Thyroid gland (tissue), 4 donors: ENCODE measurements at regions not wholly inside any gene's neighbourhood (a gene's known extent, or its start where the extent isn't known, plus 50 kb on each side); places are given as distances from the start of the nearest gene placed in this dataset.

ENCODE experiments used
- POLR2A ChIP-seq, 2 donors: fragments of 450-650 bp; IDR thresholded peaks; one replicate each; pipeline ENCODE4 v1.6.1; 2017; ENCODE audit warnings: antibody characterized with exemption in 2 of 2, mild to moderate bottlenecking in 2 of 2, moderate library complexity in 1 of 2
- TF ChIP-seq, protein P1 (sequence below), 6 experiments: fragments of 200-600 bp in 3 of 6; fragments of 450-650 bp in 3 of 6; sonication (generic) in 3 of 6; IDR thresholded peaks; one replicate each; pipeline ENCODE4 v1.5.1; 2016 to 2019; ENCODE audit warnings: antibody characterized with exemption in 6 of 6, mild to moderate bottlenecking in 2 of 6, inconsistent platforms in 1 of 6, moderate library complexity in 1 of 6

DNA sequence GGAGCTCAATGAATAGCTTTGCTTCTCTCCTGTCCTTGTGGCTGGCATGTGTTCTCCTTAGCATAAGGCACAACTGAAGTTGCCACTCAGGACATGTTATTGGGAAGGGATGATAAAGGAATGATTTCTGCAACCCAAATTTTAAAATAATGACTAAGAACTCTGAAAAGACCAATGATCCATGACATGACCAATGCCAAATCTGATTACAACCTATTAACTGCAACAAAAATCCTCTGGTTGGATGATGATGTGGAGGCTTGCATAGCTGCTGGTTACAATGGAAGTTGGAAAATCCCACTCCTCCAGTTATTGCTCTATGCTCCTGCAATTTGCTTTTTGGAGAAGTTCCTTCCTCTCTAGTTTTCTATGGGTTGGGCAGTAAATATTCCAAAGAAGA is 63.4 kb upstream of the FBXL4 start:
- TF ChIP-seq, protein P1, sequence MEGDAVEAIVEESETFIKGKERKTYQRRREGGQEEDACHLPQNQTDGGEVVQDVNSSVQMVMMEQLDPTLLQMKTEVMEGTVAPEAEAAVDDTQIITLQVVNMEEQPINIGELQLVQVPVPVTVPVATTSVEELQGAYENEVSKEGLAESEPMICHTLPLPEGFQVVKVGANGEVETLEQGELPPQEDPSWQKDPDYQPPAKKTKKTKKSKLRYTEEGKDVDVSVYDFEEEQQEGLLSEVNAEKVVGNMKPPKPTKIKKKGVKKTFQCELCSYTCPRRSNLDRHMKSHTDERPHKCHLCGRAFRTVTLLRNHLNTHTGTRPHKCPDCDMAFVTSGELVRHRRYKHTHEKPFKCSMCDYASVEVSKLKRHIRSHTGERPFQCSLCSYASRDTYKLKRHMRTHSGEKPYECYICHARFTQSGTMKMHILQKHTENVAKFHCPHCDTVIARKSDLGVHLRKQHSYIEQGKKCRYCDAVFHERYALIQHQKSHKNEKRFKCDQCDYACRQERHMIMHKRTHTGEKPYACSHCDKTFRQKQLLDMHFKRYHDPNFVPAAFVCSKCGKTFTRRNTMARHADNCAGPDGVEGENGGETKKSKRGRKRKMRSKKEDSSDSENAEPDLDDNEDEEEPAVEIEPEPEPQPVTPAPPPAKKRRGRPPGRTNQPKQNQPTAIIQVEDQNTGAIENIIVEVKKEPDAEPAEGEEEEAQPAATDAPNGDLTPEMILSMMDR (IDR thresholded peaks at IDR 0.05): no peak
- no peak for TF ChIP-seq POLR2A (IDR thresholded peaks at IDR 0.05)
